ENCODE measurements at regions not wholly inside any gene's neighbourhood (a gene's known extent, or its start where the extent isn't known, plus 50 kb on each side); places are given as distances from the start of the nearest gene placed in this dataset.

DNA sequence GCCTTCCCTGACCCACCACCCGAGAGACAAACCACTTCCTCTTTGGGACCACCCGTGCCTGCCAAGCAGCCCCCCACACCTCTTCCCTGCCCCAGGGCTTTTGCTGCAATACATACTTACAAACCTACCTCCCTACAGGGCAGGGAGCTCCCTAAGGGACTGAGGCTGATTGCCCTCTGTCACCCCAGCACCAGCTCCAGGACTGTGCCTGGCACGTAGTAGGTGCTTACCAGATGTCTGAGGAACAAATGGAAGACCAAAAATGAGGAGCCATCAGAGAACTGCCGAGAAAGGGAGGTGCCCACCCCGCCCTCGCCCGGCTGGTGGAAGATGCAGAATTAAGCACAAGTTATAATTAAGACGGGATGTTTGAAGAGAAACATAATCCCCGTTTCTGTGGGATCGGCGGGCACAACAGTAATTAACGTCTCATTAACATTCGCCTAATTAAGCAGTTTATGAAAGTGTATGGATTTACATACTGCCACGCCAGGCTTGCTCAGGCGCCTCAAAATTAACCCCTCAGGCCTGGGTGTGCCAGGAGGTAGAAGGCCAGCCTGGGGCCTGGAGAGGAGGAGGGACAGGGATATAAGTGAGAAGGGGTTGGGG, 130.1 kb upstream of the LINGO1 start:
- TF ChIP-seq SIN3A (IDR thresholded peaks at IDR 0.05; ENCODE audit: borderline replicate concordance, insufficient read depth, low read depth, low read length) = no peak
- TF ChIP-seq, protein P1, sequence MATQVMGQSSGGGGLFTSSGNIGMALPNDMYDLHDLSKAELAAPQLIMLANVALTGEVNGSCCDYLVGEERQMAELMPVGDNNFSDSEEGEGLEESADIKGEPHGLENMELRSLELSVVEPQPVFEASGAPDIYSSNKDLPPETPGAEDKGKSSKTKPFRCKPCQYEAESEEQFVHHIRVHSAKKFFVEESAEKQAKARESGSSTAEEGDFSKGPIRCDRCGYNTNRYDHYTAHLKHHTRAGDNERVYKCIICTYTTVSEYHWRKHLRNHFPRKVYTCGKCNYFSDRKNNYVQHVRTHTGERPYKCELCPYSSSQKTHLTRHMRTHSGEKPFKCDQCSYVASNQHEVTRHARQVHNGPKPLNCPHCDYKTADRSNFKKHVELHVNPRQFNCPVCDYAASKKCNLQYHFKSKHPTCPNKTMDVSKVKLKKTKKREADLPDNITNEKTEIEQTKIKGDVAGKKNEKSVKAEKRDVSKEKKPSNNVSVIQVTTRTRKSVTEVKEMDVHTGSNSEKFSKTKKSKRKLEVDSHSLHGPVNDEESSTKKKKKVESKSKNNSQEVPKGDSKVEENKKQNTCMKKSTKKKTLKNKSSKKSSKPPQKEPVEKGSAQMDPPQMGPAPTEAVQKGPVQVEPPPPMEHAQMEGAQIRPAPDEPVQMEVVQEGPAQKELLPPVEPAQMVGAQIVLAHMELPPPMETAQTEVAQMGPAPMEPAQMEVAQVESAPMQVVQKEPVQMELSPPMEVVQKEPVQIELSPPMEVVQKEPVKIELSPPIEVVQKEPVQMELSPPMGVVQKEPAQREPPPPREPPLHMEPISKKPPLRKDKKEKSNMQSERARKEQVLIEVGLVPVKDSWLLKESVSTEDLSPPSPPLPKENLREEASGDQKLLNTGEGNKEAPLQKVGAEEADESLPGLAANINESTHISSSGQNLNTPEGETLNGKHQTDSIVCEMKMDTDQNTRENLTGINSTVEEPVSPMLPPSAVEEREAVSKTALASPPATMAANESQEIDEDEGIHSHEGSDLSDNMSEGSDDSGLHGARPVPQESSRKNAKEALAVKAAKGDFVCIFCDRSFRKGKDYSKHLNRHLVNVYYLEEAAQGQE (IDR thresholded peaks at IDR 0.05; ENCODE audit: insufficient read depth in 1 of 2, low read depth in 2 of 2, low read length in 1 of 2) = no peak
- TF ChIP-seq POLR2AphosphoS5 (IDR thresholded peaks at IDR 0.05; ENCODE audit: low read depth, low read length) = no peak
- TF ChIP-seq, protein P2, sequence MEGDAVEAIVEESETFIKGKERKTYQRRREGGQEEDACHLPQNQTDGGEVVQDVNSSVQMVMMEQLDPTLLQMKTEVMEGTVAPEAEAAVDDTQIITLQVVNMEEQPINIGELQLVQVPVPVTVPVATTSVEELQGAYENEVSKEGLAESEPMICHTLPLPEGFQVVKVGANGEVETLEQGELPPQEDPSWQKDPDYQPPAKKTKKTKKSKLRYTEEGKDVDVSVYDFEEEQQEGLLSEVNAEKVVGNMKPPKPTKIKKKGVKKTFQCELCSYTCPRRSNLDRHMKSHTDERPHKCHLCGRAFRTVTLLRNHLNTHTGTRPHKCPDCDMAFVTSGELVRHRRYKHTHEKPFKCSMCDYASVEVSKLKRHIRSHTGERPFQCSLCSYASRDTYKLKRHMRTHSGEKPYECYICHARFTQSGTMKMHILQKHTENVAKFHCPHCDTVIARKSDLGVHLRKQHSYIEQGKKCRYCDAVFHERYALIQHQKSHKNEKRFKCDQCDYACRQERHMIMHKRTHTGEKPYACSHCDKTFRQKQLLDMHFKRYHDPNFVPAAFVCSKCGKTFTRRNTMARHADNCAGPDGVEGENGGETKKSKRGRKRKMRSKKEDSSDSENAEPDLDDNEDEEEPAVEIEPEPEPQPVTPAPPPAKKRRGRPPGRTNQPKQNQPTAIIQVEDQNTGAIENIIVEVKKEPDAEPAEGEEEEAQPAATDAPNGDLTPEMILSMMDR (IDR thresholded peaks at IDR 0.05) = no peak
- no peak for TF ChIP-seq TCF7L2 (IDR thresholded peaks at IDR 0.05; ENCODE audit: low read depth, low read length)
- intact Hi-C loops (cut with micrococcal nuclease; ENCODE audit: unreplicated experiment) = no loop called here
- Histone ChIP-seq H3K4me3 (ENCODE audit: low read depth in 2 of 2, low read length in 2 of 2) (no peak overlapping the region), H3K36me3 (ENCODE audit: control insufficient read depth, insufficient read depth, low read length) (no peaks in the 10 kb centered on the region), H3K4me1 (ENCODE audit: control insufficient read depth, insufficient read depth, low read length) (no peaks in the 10 kb centered on the region; the same call in 1 of the 2 replicates), H3K27ac (ENCODE audit: low read length) (no peak overlapping the region), H3K9me3 (ENCODE audit: control insufficient read depth, insufficient read depth, low read depth, low read length) (no peaks in the 10 kb centered on the region), H3K27me3 (ENCODE audit: control insufficient read depth, insufficient read depth, low read length) (peaks cover 5% of the 10 kb centered on the region; the same call in 1 of the 2 replicates)
- in situ Hi-C loops (cut with HindIII; ENCODE audit: low pct_unique_long_range_greater_than_20kb, low sequenced_read_pairs) = no loop called here
- no peak for ATAC-seq
- DNase-seq (ENCODE audit: low read depth, low spot score) = no peak
- ChIA-PET POLR2A (no interaction called here), CTCF (no interaction called here)
- BruUV-seq (replicated peaks) = no TSS peak

DNA sequence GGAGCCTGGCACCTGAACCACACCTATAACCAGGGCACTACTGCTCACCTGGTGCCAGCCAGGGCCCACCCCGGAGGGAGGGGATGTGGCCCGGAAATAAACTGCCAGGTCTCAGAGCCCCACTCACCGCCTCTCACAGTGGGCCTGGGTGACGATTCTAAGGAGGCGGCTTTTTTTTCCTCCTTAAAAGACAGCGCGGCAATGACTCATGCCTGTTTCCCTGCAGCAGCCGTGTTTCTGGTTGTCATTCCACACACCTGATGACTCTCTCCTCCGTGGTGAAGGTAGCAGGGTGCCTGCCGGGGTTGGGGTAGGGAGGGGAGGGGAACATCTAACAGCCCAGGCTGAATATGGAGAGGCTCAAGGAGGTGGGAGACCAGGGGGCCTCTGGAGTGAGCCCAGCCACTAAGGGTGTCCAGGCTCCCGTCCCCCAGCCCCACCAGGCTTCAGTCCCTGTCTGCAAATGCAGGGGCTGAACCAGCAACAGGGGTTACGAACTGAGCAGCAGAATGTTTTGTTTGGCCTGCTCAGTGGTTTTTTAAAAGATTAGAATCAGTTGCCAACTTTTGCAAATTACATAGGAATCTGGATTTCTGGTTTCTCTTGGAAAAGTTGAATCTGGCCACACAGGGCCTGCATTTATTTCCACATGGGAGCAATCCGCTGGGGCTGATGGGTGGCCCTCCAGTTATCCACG, 127.3 kb upstream of the LINGO1 start:
- Histone ChIP-seq H3K36me3 (ENCODE audit: control insufficient read depth, insufficient read depth, low read length) (no peaks in the 10 kb centered on the region), H3K27me3 (ENCODE audit: control insufficient read depth, insufficient read depth, low read length) (no peaks in the 10 kb centered on the region), H3K27ac (ENCODE audit: low read length) (no peak overlapping the region), H3K4me3 (ENCODE audit: low read depth in 2 of 2, low read length in 2 of 2) (no peak overlapping the region), H3K9me3 (ENCODE audit: control insufficient read depth, insufficient read depth, low read depth, low read length) (no peaks in the 10 kb centered on the region), H3K4me1 (ENCODE audit: control insufficient read depth, insufficient read depth, low read length) (no peaks in the 10 kb centered on the region; the same call in 1 of the 2 replicates)
- in situ Hi-C loops (cut with HindIII; ENCODE audit: low pct_unique_long_range_greater_than_20kb, low sequenced_read_pairs) = no loop called here
- no peak for DNase-seq (ENCODE audit: low read depth, low spot score)
- ATAC-seq = peak; percentile 22; the same call in 1 of the 2 replicates
- CTCF ChIA-PET = interaction anchor here (1.0 kb wide), 1 partner anchor 104 kb away, joined by 4 read pairs; no protein-coding TSS in a partner anchor
- POLR2A ChIA-PET = no interaction called here
- intact Hi-C loops (cut with micrococcal nuclease; ENCODE audit: unreplicated experiment) = no loop called here
- TF ChIP-seq, protein P2 (IDR thresholded peaks at IDR 0.05) = no peak
- TF ChIP-seq, protein P1 (IDR thresholded peaks at IDR 0.05; ENCODE audit: insufficient read depth in 1 of 2, low read depth in 2 of 2, low read length in 1 of 2) = no peak
- no TSS peak for BruUV-seq (replicated peaks)

Measured in Panc1 (cell line).